Endothelial cell of umbilical vein (primary cell): ENCODE measurements at regions not wholly inside any gene's neighbourhood (a gene's known extent, or its start where the extent isn't known, plus 50 kb on each side); places are given as distances from the start of the nearest gene placed in this dataset.

ENCODE experiments used
- BruUV-seq: library from RNA; stranded (reverse); fragments of 400-500 nt; replicated peaks from 2 replicates; lab custom pipeline; 2021; lab: Mats Ljungman, UMichigan
- CTCF ChIA-PET: fragments of 300-600, 350-600 bp; sonication (Branson Sonifier 250); formaldehyde crosslinking; loops from one replicate; lab custom pipeline; 2021; ENCODE audit warnings: antibody characterized with exemption, inconsistent platforms; lab: Charles Lee
- POLR2A ChIA-PET: fragments of 300-600, 350-600 bp; sonication (Branson Sonifier 250); formaldehyde crosslinking; loops from one replicate; lab custom pipeline; 2021; ENCODE audit warnings: antibody characterized with exemption, inconsistent platforms; lab: Charles Lee
- DNase-seq: peaks from one replicate; pipeline ENCODE4 v3.0.0-alpha.2; 2011; ENCODE audit warnings: low read depth, low spot score
- FAIRE-seq: peaks from 2 replicates; lab custom pipeline; 2011; peaks lifted over from hg19 to GRCh38; lab: Jason Lieb, UNC
- H2AFZ ChIP-seq: 2 replicates; pipeline ENCODE4 v1.6.0; 2012; ENCODE audit warnings: low read depth, low read length, control low read depth, inconsistent platforms
- H3K27ac ChIP-seq: 2 replicates; pipeline ENCODE4 v1.5.1; 2011; ENCODE audit warnings: low read depth, mild to moderate bottlenecking, control low read depth, low read length, moderate library complexity; ENCODE audit not compliant: insufficient read depth
- H3K27me3 ChIP-seq, 2 experiments: 2 replicates each; pipeline versions ENCODE4 v1.6.0 to v1.6.1; 2011; ENCODE audit warnings: low read length in 2 of 2, mixed read lengths in 1 of 2; ENCODE audit not compliant: control insufficient read depth in 2 of 2, insufficient read depth in 2 of 2
- H3K36me3 ChIP-seq, 2 experiments: 2 replicates in 1 of 2; 3 replicates in 1 of 2; pipeline ENCODE4 v1.5.1; 2011; ENCODE audit warnings: low read length in 2 of 2, mild to moderate bottlenecking in 1 of 2, moderate library complexity in 1 of 2; ENCODE audit not compliant: control insufficient read depth in 2 of 2, insufficient read depth in 2 of 2; ENCODE audit errors: extremely low read depth in 1 of 2
- H3K4me1 ChIP-seq: 3 replicates; pipeline ENCODE4 v1.5.1; 2011; ENCODE audit warnings: mild to moderate bottlenecking, low read length; ENCODE audit not compliant: control insufficient read depth, insufficient read depth; ENCODE audit errors: extremely low read depth
- H3K4me2 ChIP-seq: 2 replicates; pipeline ENCODE4 v1.6.1; 2011; ENCODE audit warnings: low read length, control low read depth, mixed read lengths; ENCODE audit not compliant: insufficient read depth
- H3K4me3 ChIP-seq, 3 experiments: fragments of 200-600 bp in 1 of 3; sonication (generic), shearing (Covaris generic) in 1 of 3; replicated peaks in 1 of 3; 2 replicates each; pipeline ENCODE4 v1.5.1; 2011 to 2016; ENCODE audit warnings: control low read depth in 3 of 3, low read length in 3 of 3, mild to moderate bottlenecking in 2 of 3, inconsistent platforms in 1 of 3, low read depth in 1 of 3, moderate library complexity in 1 of 3; ENCODE audit not compliant: insufficient read depth in 1 of 3
- H3K79me2 ChIP-seq: 2 replicates; pipeline ENCODE4 v1.6.0; 2012; ENCODE audit warnings: low read length, inconsistent platforms; ENCODE audit not compliant: control insufficient read depth, insufficient read depth
- H3K9ac ChIP-seq: replicated peaks from 2 replicates; pipeline ENCODE3; 2011; ENCODE audit warnings: low read length, control low read depth; ENCODE audit not compliant: insufficient read depth; ENCODE audit errors: extremely low read depth
- H3K9me1 ChIP-seq: replicated peaks from 3 replicates; pipeline ENCODE4 v1.6.0; 2011; ENCODE audit warnings: mild to moderate bottlenecking, low read length; ENCODE audit not compliant: control insufficient read depth, insufficient read depth; ENCODE audit errors: extremely low read depth
- H3K9me3 ChIP-seq: replicated peaks from 2 replicates; pipeline ENCODE4 v1.5.1; 2012; ENCODE audit warnings: low read length, inconsistent platforms; ENCODE audit not compliant: control insufficient read depth, insufficient read depth
- H4K20me1 ChIP-seq: replicated peaks from 2 replicates; pipeline ENCODE3; 2011; ENCODE audit warnings: mild to moderate bottlenecking, low read length; ENCODE audit not compliant: control insufficient read depth, insufficient read depth; ENCODE audit errors: extremely low read depth
- CTCF ChIP-seq, 2 donors: IDR thresholded peaks; 1 replicate in 1 of 2; 2 replicates in 1 of 2; pipeline ENCODE4 v1.5.1; 2011; ENCODE audit warnings: low read length in 2 of 2, mild to moderate bottlenecking in 2 of 2, moderate library complexity in 2 of 2, control low read depth in 1 of 2, inconsistent platforms in 1 of 2, low read depth in 1 of 2; ENCODE audit not compliant: insufficient read depth in 1 of 2; ENCODE audit errors: extremely low read depth in 1 of 2
- EZH2 ChIP-seq: IDR thresholded peaks from 2 replicates; pipeline ENCODE4 v1.6.1; 2012; ENCODE audit warnings: borderline replicate concordance, low read depth, mild to moderate bottlenecking, moderate library complexity, low read length, inconsistent platforms; ENCODE audit not compliant: severe bottlenecking
- FOS ChIP-seq: IDR thresholded peaks from 2 replicates; pipeline ENCODE4 v1.6.1; 2011; ENCODE audit warnings: mild to moderate bottlenecking, low read length, moderate library complexity, borderline replicate concordance; ENCODE audit not compliant: insufficient read depth
- GATA2 ChIP-seq: IDR thresholded peaks from 2 replicates; pipeline ENCODE4 v1.7.0; 2011; ENCODE audit warnings: low read depth, mild to moderate bottlenecking, moderate library complexity, mixed read lengths, low read length; ENCODE audit not compliant: insufficient read length, insufficient read depth
- JUN ChIP-seq: IDR thresholded peaks from 2 replicates; pipeline ENCODE4 v1.6.1; 2011; ENCODE audit warnings: borderline replicate concordance, low read depth; ENCODE audit not compliant: insufficient read length, insufficient read depth
- MAX ChIP-seq: IDR thresholded peaks from 2 replicates; pipeline ENCODE4 v1.6.1; 2011; ENCODE audit not compliant: insufficient read depth, insufficient read length
- MYC ChIP-seq: IDR thresholded peaks from one replicate; pipeline ENCODE4 v1.6.1; 2011; ENCODE audit warnings: mild to moderate bottlenecking, low read depth, low read length
- POLR2A ChIP-seq: IDR thresholded peaks from 2 replicates; pipeline ENCODE4 v1.6.1; 2012; ENCODE audit warnings: low read depth, mild to moderate bottlenecking, control low read depth, low read length
- POLR2AphosphoS5 ChIP-seq: IDR thresholded peaks from 2 replicates; pipeline ENCODE4 v1.6.1; 2012; ENCODE audit warnings: low read depth, mild to moderate bottlenecking, control low read depth, low read length, moderate library complexity; ENCODE audit not compliant: insufficient read depth
- dilution Hi-C: fragments of 300-500 bp; cut with MboI; formaldehyde crosslinking; loops from one replicate; pipeline ENCODE4 v1.15.0; 2019; ENCODE audit warnings: low sequenced_read_pairs; ENCODE audit not compliant: extremely low pct_ligation_motif_present
- intact Hi-C: fragments of 100-400 bp; cut with micrococcal nuclease; formaldehyde crosslinking; loops from one replicate; pipeline ENCODE4 v1.10.0; 2022

- peaks cover 0 to 17% of the 10 kb centered on the region in 2 experiments for H3K27me3 ChIP-seq
- FAIRE-seq: no peak
- intact Hi-C loops (no loop called here), dilution Hi-C loops (no loop called here)
- ChIA-PET CTCF (no interaction called here), POLR2A (no interaction called here)
- H4K20me1 ChIP-seq: no peaks in the 10 kb centered on the region
- H3K9ac ChIP-seq: no peak overlapping the region
- no peaks in the 10 kb centered on the region for H3K9me1 ChIP-seq
- H3K9me3 ChIP-seq: no peaks in the 10 kb centered on the region
- H3K27ac ChIP-seq: no peak overlapping the region
- H3K4me2 ChIP-seq: no peak overlapping the region
- H3K4me3 ChIP-seq: no peak overlapping the region
- no peaks in the 10 kb centered on the region for H3K36me3 ChIP-seq
- H2AFZ ChIP-seq: no peak overlapping the region
- TF ChIP-seq MAX (no peak), CTCF (IDR thresholded peaks at IDR 0.05; ENCODE audit: extremely low read depth in 1 of 2, insufficient read depth in 1 of 2, low read depth in 1 of 2, low read length in 2 of 2) (no peak), MYC (no peak), JUN (no peak), POLR2A (no peak), FOS (no peak), EZH2 (no peak), POLR2AphosphoS5 (no peak), GATA2 (no peak)
- no TSS peak for BruUV-seq
- DNase-seq: no peak
- no peaks in the 10 kb centered on the region for H3K4me1 ChIP-seq
- H3K79me2 ChIP-seq: no peaks in the 10 kb centered on the region
These were observed 107.5 kb upstream of the TBX18 start for GRCh38 chr6:84871925-84872324.
